C4-2B (cell line): ENCODE measurements at regions not wholly inside any gene's neighbourhood (a gene's known extent, or its start where the extent isn't known, plus 50 kb on each side); places are given as distances from the start of the nearest gene placed in this dataset.

ENCODE experiments used
- CTCF ChIP-seq: fragments of 450-650 bp; conservative IDR thresholded peaks from 2 replicates; pipeline ENCODE4 v1.5.1; 2017; ENCODE audit warnings: mild to moderate bottlenecking
- ZFX ChIP-seq: fragments of 450-650 bp; IDR thresholded peaks from 2 replicates; pipeline ENCODE4 v1.6.1; 2017

- TF ChIP-seq CTCF (no peak), ZFX (no peak)
Observed at GRCh38 chr2:114170070-114170469, 272.4 kb upstream of the DPP10 start.
